Stimulated activated naive CD4-positive, alpha-beta T cell (primary cell): ENCODE measurements at regions not wholly inside any gene's neighbourhood (a gene's known extent, or its start where the extent isn't known, plus 50 kb on each side); places are given as distances from the start of the nearest gene placed in this dataset.

Experiments
- DNase-seq, 6 experiments: peaks; one replicate each; lab custom pipeline; 2025; lab: John Stamatoyannopoulos, UW

GRCh38 chr1:98330224-98330623 lies 331.3 kb upstream of the SNX7 start:
- no peak for DNase-seq

DNA sequence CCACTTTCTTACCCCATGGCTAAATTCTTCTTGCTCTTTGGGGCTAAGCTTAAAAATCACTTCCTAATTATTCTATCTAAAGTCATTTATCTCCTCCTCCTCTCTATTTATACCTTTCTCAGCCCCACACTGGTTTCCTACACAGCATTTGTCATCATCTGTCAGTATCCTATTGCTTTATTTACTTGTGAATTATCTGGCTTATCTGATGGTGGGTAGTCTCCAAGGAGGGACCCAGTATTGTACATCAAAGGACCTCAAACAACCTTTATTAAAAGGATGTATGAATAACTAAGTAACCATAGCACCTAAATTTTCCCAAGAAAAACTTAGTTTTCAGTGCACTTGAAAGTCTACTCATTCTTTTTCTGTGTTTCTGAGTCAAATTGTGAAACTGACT lies 332.7 kb upstream of the SNX7 start:
- DNase-seq, result no peak

- DNase-seq, result no peak
These were observed 334.2 kb upstream of the SNX7 start for GRCh38 chr1:98327220-98327861.

GRCh38 chr1:98325646-98326440 lies 335.7 kb upstream of the SNX7 start:
- DNase-seq, result no peak

DNA sequence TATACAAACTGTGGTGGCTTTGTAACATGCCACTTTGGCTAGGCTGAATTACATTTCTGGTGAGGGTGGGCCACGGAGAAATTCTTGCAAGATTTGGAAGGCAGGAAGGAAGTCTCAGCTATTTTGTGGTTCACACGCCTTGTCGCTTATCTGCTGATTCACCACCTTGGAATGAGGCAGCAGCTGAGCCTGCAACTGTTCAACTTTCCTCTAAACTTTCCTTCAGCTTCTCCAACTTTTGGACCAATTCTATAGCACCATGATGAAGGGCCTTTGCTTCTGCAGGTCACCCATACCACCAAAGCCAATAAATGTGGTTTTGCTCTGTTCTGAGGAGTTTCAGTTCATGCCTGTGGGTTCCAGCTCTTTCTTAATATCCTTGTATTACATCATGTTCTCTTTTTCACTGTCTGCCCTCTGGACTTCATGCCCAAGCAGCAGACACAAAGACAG lies 337.6 kb upstream of the SNX7 start:
- no peak for DNase-seq

- no peak for DNase-seq
These were observed 338.1 kb upstream of the SNX7 start for GRCh38 chr1:98323388-98323787.

DNA sequence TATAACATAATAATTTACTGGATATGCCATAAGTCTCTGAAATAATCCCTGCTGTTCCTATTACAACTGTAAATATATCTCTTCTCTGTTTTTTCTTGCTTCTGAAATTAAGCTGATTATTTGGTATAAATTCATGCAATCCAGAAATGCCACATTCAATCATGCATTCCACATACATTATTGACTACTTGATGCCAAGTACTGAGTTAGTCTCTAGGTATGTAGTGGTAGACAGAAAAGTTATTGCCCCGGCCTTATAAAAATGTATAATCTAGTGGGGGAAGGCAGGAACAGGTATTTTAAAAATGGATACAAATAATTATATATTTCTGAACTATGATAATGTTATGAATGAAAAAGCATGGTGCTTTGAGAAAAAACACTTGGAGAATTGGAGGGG lies 338.6 kb upstream of the SNX7 start:
- no peak for DNase-seq

GRCh38 chr1:98322086-98322485 lies 339.4 kb upstream of the SNX7 start:
- no peak for DNase-seq

DNA sequence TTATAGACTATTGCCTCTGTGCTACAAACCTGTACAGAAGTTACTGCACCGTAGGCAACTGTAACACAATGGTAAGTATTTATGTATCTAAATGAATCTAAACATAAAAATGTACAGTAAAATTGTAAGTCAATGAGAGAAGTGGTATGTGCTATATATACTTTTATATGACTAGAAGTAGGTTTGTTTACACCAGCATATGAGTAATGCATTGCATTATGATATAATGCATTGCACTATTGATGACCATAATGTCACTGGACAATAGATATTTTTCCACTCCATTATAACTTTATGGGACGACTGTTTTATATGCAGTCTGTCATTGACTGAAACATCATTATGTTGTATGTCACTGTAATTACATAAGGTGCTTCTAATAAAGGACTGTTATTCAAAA lies 340.3 kb upstream of the SNX7 start:
- DNase-seq, result no peak

DNA sequence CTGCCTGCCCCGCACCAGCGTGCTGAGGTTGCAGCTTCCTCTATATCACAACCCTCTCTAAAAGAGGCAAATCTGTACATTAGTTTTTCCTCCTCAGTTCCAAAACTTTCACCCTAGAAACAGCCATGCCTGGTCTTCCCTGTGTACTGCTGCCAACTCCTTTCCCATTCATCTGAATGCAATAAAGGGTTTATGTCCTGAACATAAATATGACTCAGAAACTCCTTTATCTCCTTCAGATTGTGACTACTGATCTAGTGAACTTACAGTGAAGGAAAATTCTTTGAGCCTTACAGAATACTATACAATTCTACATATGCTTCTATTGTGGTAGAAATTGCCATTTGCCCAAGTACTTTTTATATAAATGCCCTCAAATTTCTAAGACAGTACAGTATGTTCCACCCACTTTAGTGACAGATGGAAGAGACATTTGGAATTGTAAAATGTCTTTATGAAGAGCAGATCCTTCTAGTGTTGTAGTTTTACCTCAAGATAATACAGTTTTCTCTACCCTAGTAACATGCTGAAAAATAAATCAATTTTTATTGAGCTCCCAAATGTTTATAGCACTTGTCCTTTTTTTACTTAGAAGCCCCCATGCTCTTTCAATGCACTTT lies 345.1 kb upstream of the SNX7 start:
- DNase-seq, result no peak

- no peak for DNase-seq
These were observed 346.2 kb upstream of the SNX7 start for GRCh38 chr1:98315309-98315708.

DNA sequence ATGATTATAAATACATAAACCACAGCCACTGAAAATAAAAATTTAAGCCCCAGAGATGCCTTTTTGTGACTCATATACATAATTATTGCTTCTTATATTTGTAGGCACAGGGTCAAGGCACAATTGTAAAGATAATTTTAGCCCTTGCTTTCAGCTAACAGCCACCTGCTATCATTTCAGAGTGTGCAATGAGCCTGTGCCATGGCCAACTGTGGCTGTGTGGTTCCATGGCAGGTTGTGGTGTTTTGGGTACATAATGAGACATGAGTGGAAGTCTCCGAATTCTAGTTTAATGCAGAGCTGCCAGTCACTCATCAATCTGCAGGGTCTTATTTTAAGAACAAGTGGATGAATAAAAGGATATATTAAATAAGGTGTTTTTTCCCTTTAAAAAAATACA lies 346.9 kb upstream of the SNX7 start:
- no peak for DNase-seq

GRCh38 chr1:98306517-98307089 lies 354.9 kb upstream of the SNX7 start:
- no peak for DNase-seq

DNA sequence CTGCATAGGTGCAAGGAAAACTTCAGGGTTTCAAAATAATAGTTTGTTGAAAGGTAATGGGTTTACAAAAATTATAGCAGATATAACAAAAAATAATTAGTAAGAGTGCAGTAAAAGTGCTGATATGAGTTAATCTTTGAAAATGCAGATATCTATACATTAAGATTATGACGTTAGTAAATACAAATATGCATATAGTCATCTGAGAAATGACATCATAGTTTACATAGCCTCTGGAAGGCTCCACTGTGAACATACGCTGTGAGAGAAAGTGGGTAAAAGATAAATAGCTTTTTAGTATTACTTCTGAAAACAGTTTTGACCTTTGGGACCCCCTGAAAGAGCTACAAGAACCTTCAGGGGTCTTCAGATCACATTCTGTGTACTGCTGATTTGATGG lies 356.2 kb upstream of the SNX7 start:
- DNase-seq, result no peak

GRCh38 chr1:98304888-98305287 lies 356.6 kb upstream of the SNX7 start:
- no peak for DNase-seq

GRCh38 chr1:98299861-98300260 lies 361.7 kb upstream of the SNX7 start:
- no peak for DNase-seq

- DNase-seq, result no peak
These were observed 362.2 kb upstream of the SNX7 start for GRCh38 chr1:98299313-98299712.

GRCh38 chr1:98298319-98298718 lies 363.2 kb upstream of the SNX7 start:
- DNase-seq, result no peak

- no peak for DNase-seq
These were observed 364.8 kb upstream of the SNX7 start for GRCh38 chr1:98296681-98297080.

GRCh38 chr1:98294127-98294526 lies 367.4 kb upstream of the SNX7 start:
- DNase-seq, result no peak

DNA sequence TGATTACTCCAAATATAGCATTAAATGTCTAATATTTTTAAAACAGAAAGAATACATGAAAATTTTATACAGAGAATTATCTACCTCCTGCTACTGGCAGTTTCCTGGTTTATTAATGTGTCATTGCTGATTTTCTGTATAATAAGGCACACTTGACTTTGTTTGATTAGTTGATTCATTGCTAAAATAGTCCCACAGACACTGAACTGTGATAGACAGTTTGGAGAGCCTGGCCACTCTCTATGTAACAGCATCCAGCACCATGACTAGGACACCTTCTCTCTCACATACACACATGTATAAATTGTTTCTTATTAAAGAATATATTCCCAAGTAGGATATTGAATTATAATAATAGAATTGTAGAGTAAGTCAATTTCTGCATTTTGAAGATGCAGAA lies 368.5 kb upstream of the SNX7 start:
- DNase-seq, result no peak

GRCh38 chr1:98289311-98289710 lies 368.5 kb upstream of the DPYD start:
- no peak for DNase-seq

GRCh38 chr1:98288494-98288893 lies 367.7 kb upstream of the DPYD start:
- no peak for DNase-seq
